Astrocyte of the cerebellum (primary cell): ENCODE measurements at regions not wholly inside any gene's neighbourhood (a gene's known extent, or its start where the extent isn't known, plus 50 kb on each side); places are given as distances from the start of the nearest gene placed in this dataset.

Experiments
- DNase-seq: peaks from one replicate; pipeline ENCODE4 v3.0.0-alpha.2; 2011; ENCODE audit warnings: low read depth
- H3K4me3 ChIP-seq: 2 replicates; pipeline ENCODE4 v1.5.1; 2011; ENCODE audit warnings: mild to moderate bottlenecking, low read depth, low read length, moderate library complexity
- CTCF ChIP-seq: IDR thresholded peaks from 2 replicates; pipeline ENCODE4 v1.5.1; 2012; ENCODE audit warnings: low read length, low read depth, moderate library complexity, mild to moderate bottlenecking; ENCODE audit errors: missing control alignments
- in situ Hi-C: cut with HindIII; loops from 2 replicates; pipeline ENCODE4 v1.10.0; 2017; ENCODE audit warnings: low sequenced_read_pairs

- no peak for DNase-seq
- no peak overlapping the region for H3K4me3 ChIP-seq
- in situ Hi-C loops, result no loop called here
- TF ChIP-seq CTCF, result no peak
Observed at GRCh38 chr11:127481391-127481790, 480.8 kb upstream of the KIRREL3 start.

DNA sequence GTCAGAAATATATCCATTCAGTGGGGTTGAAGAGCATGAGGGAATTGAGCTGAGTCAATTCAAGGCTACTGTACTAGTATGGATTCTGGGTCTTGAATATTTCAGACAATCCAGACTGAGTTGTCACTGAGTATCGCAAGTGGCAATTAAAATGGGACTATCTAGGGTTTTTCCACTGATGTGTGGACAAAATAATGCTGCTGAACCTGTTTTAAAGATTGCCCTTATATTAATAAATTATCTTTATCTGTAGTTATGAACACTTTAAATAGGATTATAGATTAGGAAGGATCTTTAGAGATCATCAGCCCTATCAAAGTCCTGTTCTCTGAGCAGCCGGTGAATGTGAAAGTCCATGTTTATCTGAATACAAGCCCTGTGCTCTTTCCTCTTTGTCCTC lies 478.3 kb upstream of the KIRREL3 start:
- no peak overlapping the region for H3K4me3 ChIP-seq
- no peak for DNase-seq

GRCh38 chr11:127474766-127475165 lies 474.2 kb upstream of the KIRREL3 start:
- in situ Hi-C loops, result no loop called here
- no peak for TF ChIP-seq CTCF
- H3K4me3 ChIP-seq, result no peak overlapping the region
- DNase-seq, result no peak

More for the DNA sequence above, 478.3 kb upstream of the KIRREL3 start:
- in situ Hi-C loops, result no loop called here
- TF ChIP-seq CTCF, result no peak

DNA sequence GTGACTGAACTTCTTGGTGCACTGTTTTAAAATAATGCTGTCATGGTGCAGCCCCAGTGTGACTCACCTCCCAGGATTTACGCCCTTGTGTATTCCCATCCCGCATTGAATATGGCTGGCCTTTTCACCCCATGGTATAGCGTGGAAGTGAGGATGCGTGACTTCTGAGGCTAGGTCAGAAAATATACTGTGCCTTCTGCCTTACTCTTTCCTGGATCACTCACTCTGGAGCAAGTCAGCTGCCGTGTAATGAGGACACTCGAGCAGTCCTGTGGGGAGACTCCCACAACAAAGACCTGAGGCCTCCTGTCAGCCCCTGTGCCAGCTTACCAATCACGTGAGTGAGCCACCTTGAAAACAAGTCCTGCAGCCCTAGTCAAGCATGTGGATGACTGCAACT lies 471.9 kb upstream of the KIRREL3 start:
- DNase-seq, result no peak
- in situ Hi-C loops, result no loop called here
- H3K4me3 ChIP-seq, result no peak overlapping the region
- no peak for TF ChIP-seq CTCF

- DNase-seq, result no peak
- in situ Hi-C loops, result no loop called here
- TF ChIP-seq CTCF, result no peak
- H3K4me3 ChIP-seq, result no peak overlapping the region
Observed at GRCh38 chr11:127471662-127472061, 471.1 kb upstream of the KIRREL3 start.

- no peak for DNase-seq
- peak; percentile 38 for TF ChIP-seq CTCF
- in situ Hi-C loops, result no loop called here
- no peak overlapping the region for H3K4me3 ChIP-seq
Observed at GRCh38 chr11:127470306-127470884, 469.8 kb upstream of the KIRREL3 start.

DNA sequence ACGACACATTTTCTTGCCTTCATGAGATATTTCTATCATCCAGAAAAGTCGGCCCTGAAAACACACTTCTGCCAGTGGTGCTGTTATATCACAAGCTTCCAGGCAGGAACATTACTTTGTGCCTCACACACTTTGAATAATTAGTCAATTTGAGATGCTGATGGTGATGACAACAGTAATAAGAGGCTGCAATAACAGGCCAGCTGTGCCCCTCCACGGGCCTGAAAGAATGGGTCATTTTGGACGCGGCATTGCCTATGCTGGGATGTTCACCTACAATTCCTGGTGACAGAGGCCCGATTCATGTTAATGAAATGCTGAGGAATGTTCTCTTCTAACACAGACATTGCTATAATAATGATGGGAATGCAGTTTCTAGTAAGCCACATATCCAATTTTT lies 463.8 kb upstream of the KIRREL3 start:
- no peak overlapping the region for H3K4me3 ChIP-seq
- TF ChIP-seq CTCF, result no peak
- no peak for DNase-seq
- in situ Hi-C loops, result no loop called here
